ENCODE measurements at regions not wholly inside any gene's neighbourhood (a gene's known extent, or its start where the extent isn't known, plus 50 kb on each side); places are given as distances from the start of the nearest gene placed in this dataset.

- no peak for TF ChIP-seq CEBPB (IDR thresholded peaks at IDR 0.05; ENCODE audit: low read depth)
- no peak for TF ChIP-seq CTCF (IDR thresholded peaks at IDR 0.05 in 2 of 3, conservative IDR thresholded peaks at IDR 0.05 in 1 of 3; ENCODE audit: borderline replicate concordance in 1 of 3, insufficient read depth in 1 of 3, low read depth in 2 of 3, low read length in 2 of 3)
- no peak for TF ChIP-seq POLR2A (IDR thresholded peaks at IDR 0.05; ENCODE audit: borderline replicate concordance, extremely low read depth, insufficient read depth, insufficient read length)
- TF ChIP-seq EZH2phosphoT487 (IDR thresholded peaks at IDR 0.05; ENCODE audit: borderline replicate concordance), result no peak
Observed at GRCh38 chr4:11769434-11769833, 340.7 kb upstream of the HS3ST1 start.
